HCT116 (cell line): ENCODE measurements at regions not wholly inside any gene's neighbourhood (a gene's known extent, or its start where the extent isn't known, plus 50 kb on each side); places are given as distances from the start of the nearest gene placed in this dataset.
"Not testable (repeated sequence)": the region's sequence is repeated elsewhere in the genome, so short reads cannot be mapped to it uniquely, and the experiment has no call there.

Experiments used
- ATAC-seq: fragments of 200-7000 bp; cut with Tn5 transposase; 2 replicates; pipeline ENCODE4 v1.9.1; 2020; ENCODE audit warnings: mild to moderate bottlenecking, moderate library complexity
- BruUV-seq: library from RNA; stranded (reverse); fragments of 400-500 nt; replicated peaks from 2 replicates; lab custom pipeline; 2021; lab: Mats Ljungman, UMichigan
- CTCF ChIA-PET: fragments of 300-600 bp; sonication (Branson Sonifier 250); formaldehyde crosslinking; loops from one replicate; lab custom pipeline; 2021; ENCODE audit warnings: antibody characterized with exemption; lab: Charles Lee
- POLR2A ChIA-PET: fragments of 300-600, 350-600 bp; sonication (Branson Sonifier 250); formaldehyde crosslinking; loops from one replicate; lab custom pipeline; 2021; ENCODE audit warnings: antibody characterized with exemption; lab: Charles Lee
- RAD21 ChIA-PET, 2 experiments: fragments of 300-600 bp; sonication (Branson Sonifier 250); formaldehyde crosslinking; loops; one replicate each; lab custom pipeline; 2023; ENCODE audit warnings: low total read pairs in 2 of 2; ENCODE audit not compliant: uncharacterized antibody in 2 of 2, unreplicated experiment in 2 of 2, low non-redundant PET in 1 of 2; lab: Charles Lee
- DNase-seq: peaks from one replicate; pipeline ENCODE4 v3.0.0-alpha.2; 2010; ENCODE audit warnings: low read depth, low spot score
- H2AFZ ChIP-seq: fragments of 200-600 bp; shearing (Covaris generic), sonication (generic); 2 replicates; pipeline ENCODE4 v1.6.1; 2017; ENCODE audit warnings: low read depth, mixed run types, mixed read lengths, antibody characterized with exemption, low read length; ENCODE audit not compliant: poor library complexity, severe bottlenecking
- H3K27ac ChIP-seq: 2 replicates; pipeline ENCODE4 v1.5.1; 2012; ENCODE audit warnings: low read depth, low read length
- H3K27me3 ChIP-seq: fragments of 200-600 bp; sonication (generic); 2 replicates; pipeline ENCODE4 v1.6.1; 2016; ENCODE audit warnings: mixed run types, low read length, mixed read lengths; ENCODE audit not compliant: insufficient read depth
- H3K36me3 ChIP-seq, 2 experiments: fragments of 200-500 bp in 1 of 2; fragments of 200-600 bp in 1 of 2; sonication (Bioruptor generic) in 1 of 2; sonication (generic) in 1 of 2; 2 replicates each; pipeline versions ENCODE4 v1.5.1 to v1.6.1; 2014 to 2016; ENCODE audit warnings: low read length in 2 of 2, inconsistent platforms in 1 of 2, mixed read lengths in 1 of 2, mixed run types in 1 of 2; ENCODE audit not compliant: insufficient read depth in 2 of 2, control insufficient read depth in 1 of 2
- H3K4me1 ChIP-seq, 2 experiments: fragments of 200-600 bp in 1 of 2; sonication (generic) in 1 of 2; 2 replicates each; pipeline versions ENCODE4 v1.5.1 to v1.6.1; 2012 to 2017; ENCODE audit warnings: low read length in 2 of 2, inconsistent platforms in 1 of 2, mild to moderate bottlenecking in 1 of 2, mixed read lengths in 1 of 2, mixed run types in 1 of 2, moderate library complexity in 1 of 2; ENCODE audit not compliant: insufficient read depth in 2 of 2, control insufficient read depth in 1 of 2
- H3K4me2 ChIP-seq: fragments of 200-600 bp; sonication (generic); 2 replicates; pipeline ENCODE4 v1.6.1; 2017; ENCODE audit warnings: mixed run types, low read length, mixed read lengths
- H3K4me3 ChIP-seq, 2 experiments: fragments of 200-600 bp in 1 of 2; sonication (generic) in 1 of 2; replicated peaks in 1 of 2; 2 replicates each; pipeline ENCODE4 v1.5.1; 2011 to 2016; ENCODE audit warnings: low read length in 2 of 2, control low read depth in 1 of 2, low read depth in 1 of 2, mild to moderate bottlenecking in 1 of 2, mixed read lengths in 1 of 2, mixed run types in 1 of 2
- H3K79me2 ChIP-seq: fragments of 200-600 bp; sonication (generic); 2 replicates; pipeline ENCODE4 v1.6.1; 2017; ENCODE audit warnings: mild to moderate bottlenecking, mixed run types, low read length, moderate library complexity, mixed read lengths; ENCODE audit not compliant: insufficient read depth
- H3K9ac ChIP-seq: fragments of 200-600 bp; sonication (generic); 2 replicates; pipeline ENCODE4 v1.6.1; 2016; ENCODE audit warnings: low read length, mixed read lengths
- H3K9me2 ChIP-seq: fragments of 200-600 bp; sonication (generic), shearing (Covaris generic); 2 replicates; pipeline ENCODE4 v1.6.1; 2017; ENCODE audit warnings: mixed run types, mild to moderate bottlenecking, moderate library complexity; ENCODE audit not compliant: insufficient read depth
- H3K9me3 ChIP-seq, 2 experiments: fragments of 200-500 bp in 1 of 2; fragments of 200-600 bp in 1 of 2; sonication (Bioruptor generic) in 1 of 2; sonication (generic) in 1 of 2; 2 replicates each; pipeline ENCODE4 v1.6.1; 2014 to 2017; ENCODE audit warnings: low read length in 2 of 2, mixed read lengths in 2 of 2, inconsistent platforms in 1 of 2, low read depth in 1 of 2, mild to moderate bottlenecking in 1 of 2, mixed run types in 1 of 2, moderate library complexity in 1 of 2; ENCODE audit not compliant: control insufficient read depth in 1 of 2, insufficient read depth in 1 of 2
- H4K20me1 ChIP-seq: fragments of 200-600 bp; sonication (generic), shearing (Covaris generic); 2 replicates; pipeline ENCODE4 v1.6.1; 2017; ENCODE audit warnings: mixed run types, mild to moderate bottlenecking, moderate library complexity; ENCODE audit not compliant: insufficient read depth
- ATF3 ChIP-seq: IDR thresholded peaks from 2 replicates; pipeline ENCODE4 v1.6.1; 2012
- CBX3 ChIP-seq: IDR thresholded peaks from 2 replicates; pipeline ENCODE4 v1.6.1; 2012; ENCODE audit warnings: low read depth
- CEBPB ChIP-seq: IDR thresholded peaks from 2 replicates; pipeline ENCODE4 v1.6.1; 2012; ENCODE audit warnings: low read depth
- CTCF ChIP-seq, 3 experiments: fragments of 200-600 bp in 1 of 3; sonication (generic) in 1 of 3; IDR thresholded peaks in 2 of 3; conservative IDR thresholded peaks in 1 of 3; 2 replicates each; pipeline ENCODE4 v1.5.1; 2012 to 2017; ENCODE audit warnings: low read depth in 2 of 3, low read length in 2 of 3, antibody characterized with exemption in 1 of 3, borderline replicate concordance in 1 of 3, control low read depth in 1 of 3, mild to moderate bottlenecking in 1 of 3, mixed read lengths in 1 of 3, mixed run types in 1 of 3, moderate library complexity in 1 of 3; ENCODE audit not compliant: insufficient read depth in 1 of 3
- POLR2AphosphoS5 ChIP-seq: IDR thresholded peaks from 2 replicates; pipeline ENCODE4 v1.6.1; 2011; ENCODE audit warnings: mild to moderate bottlenecking, low read depth, low read length, moderate library complexity
- intact Hi-C: fragments of 100-400 bp; cut with micrococcal nuclease; formaldehyde crosslinking; loops from 2 replicates; pipeline ENCODE4 v1.10.0; 2022

DNA sequence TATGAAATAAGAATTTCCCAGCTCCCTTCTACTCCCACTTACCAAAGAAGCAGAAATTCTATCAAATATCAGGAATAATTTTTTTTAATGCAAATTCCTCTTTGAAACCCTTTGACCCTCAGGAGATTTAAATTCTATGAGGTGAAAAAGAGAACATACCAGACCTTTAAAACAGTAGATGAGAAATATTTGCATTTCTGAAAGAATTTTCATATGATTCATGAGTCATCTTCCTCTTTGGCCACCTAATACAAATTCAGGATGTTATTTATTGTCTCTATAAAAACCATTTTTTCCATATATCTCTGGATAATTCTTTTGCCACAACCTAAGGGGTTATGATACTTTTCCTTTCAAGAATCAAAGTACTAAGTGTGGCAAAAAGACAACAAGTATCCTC, 67.3 kb upstream of the ST3GAL6 start (continued):
- TF ChIP-seq CTCF (IDR thresholded peaks at IDR 0.05 in 2 of 3, conservative IDR thresholded peaks at IDR 0.05 in 1 of 3; ENCODE audit: borderline replicate concordance in 1 of 3, insufficient read depth in 1 of 3, low read depth in 2 of 3, low read length in 2 of 3): no peak
- no peak for TF ChIP-seq CEBPB
- TF ChIP-seq CBX3: no peak
- TF ChIP-seq POLR2AphosphoS5: no peak
- TF ChIP-seq, all 23 proteins: peak for 0

- BruUV-seq, POLR2A ChIA-PET, H3K9ac ChIP-seq, H3K27me3 ChIP-seq, H3K4me1 ChIP-seq, H3K36me3 ChIP-seq, H3K9me3 ChIP-seq, H3K79me2 ChIP-seq, H3K4me3 ChIP-seq, CTCF ChIA-PET, H3K27ac ChIP-seq, H3K4me2 ChIP-seq, H4K20me1 ChIP-seq, H3K9me2 ChIP-seq, ATAC-seq, intact Hi-C loops, H2AFZ ChIP-seq, DNase-seq, RAD21 ChIA-PET: not testable (repeated sequence)
Observed at GRCh38 chr3:98696296-98696695, 66.8 kb upstream of the ST3GAL6 start.

DNA sequence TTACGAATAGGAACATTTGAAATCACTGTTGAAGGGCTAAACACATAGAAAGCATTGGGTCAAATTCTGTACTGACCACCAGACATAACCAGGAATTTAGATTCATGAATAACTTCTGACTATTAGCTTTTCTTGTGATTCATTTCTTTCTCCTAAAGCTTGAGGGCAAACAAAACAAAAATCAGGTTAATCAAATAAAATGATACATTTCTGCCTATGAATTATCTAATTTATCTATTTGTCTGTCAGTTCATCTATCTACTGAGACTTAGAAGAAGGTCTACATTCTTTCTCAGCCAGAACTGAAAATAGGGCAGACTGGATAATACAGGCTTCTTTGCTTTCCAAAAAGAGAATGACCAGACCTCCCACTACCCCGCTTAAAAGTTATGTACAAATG, 65.9 kb upstream of the ST3GAL6 start:
- Histone ChIP-seq H2AFZ (no peak overlapping the region), H3K4me1 (no peaks in the 10 kb centered on the region), H3K4me2 (no peak overlapping the region), H3K36me3 (no peaks in the 10 kb centered on the region), H3K4me3 (no peak overlapping the region), H3K9me3 (no peaks in the 10 kb centered on the region), H4K20me1 (no peaks in the 10 kb centered on the region), H3K9ac (no peak overlapping the region), H3K9me2 (no peaks in the 10 kb centered on the region), H3K27ac (no peak overlapping the region), H3K79me2 (no peaks in the 10 kb centered on the region), H3K27me3 (no peaks in the 10 kb centered on the region)
- BruUV-seq: no TSS peak
- ChIA-PET CTCF (no interaction called here), RAD21 (no interaction called here), POLR2A (no interaction called here)
- intact Hi-C loops: no loop called here
- ATAC-seq (no peak), DNase-seq (no peak)
- TF ChIP-seq ATF3: no peak
